ENCODE measurements at regions not wholly inside any gene's neighbourhood (a gene's known extent, or its start where the extent isn't known, plus 50 kb on each side); places are given as distances from the start of the nearest gene placed in this dataset.
"Not testable (repeated sequence)": the region's sequence is repeated elsewhere in the genome, so short reads cannot be mapped to it uniquely, and the experiment has no call there.

- Histone ChIP-seq H3K4me3 (no peak overlapping the region), H3K9me3 (no peaks in the 10 kb centered on the region), H3K4me1 (no peaks in the 10 kb centered on the region), H3K36me3 (ENCODE audit: low read depth, missing control alignments) (no peaks in the 10 kb centered on the region), H3K27ac (no peak overlapping the region), H3K27me3 (no peaks in the 10 kb centered on the region)
- intact Hi-C loops (cut with DNase I; ENCODE audit: low total_unique reads), result no loop called here
- WGBS, 2 donors, result 55 to 56% methylated on average over 7 of the region's 7 CpGs
- DNase-seq, result no peak
- TF ChIP-seq POLR2A (IDR thresholded peaks at IDR 0.05) (no peak), CTCF (IDR thresholded peaks at IDR 0.05) (no peak)
Measured at GRCh38 chr12:112627851-112628250, 163.7 kb upstream of the RPH3A start.

- WGBS, 2 donors, result 74 to 85% methylated on average over 2 of the region's 2 CpGs
- DNase-seq; intact Hi-C loops (cut with DNase I; ENCODE audit: low total_unique reads); H3K4me1 ChIP-seq; H3K36me3 ChIP-seq (ENCODE audit: low read depth, missing control alignments); H3K9me3 ChIP-seq; H3K27me3 ChIP-seq; H3K27ac ChIP-seq; H3K4me3 ChIP-seq: not testable (repeated sequence)
Measured at GRCh38 chr12:112631974-112632373, 159.6 kb upstream of the RPH3A start.

GRCh38 chr12:112635036-112635435, 156.5 kb upstream of the RPH3A start:
- intact Hi-C loops (cut with DNase I; ENCODE audit: low total_unique reads), result no loop called here
- no peak for DNase-seq
- TF ChIP-seq CTCF (IDR thresholded peaks at IDR 0.05), result no peak
- no peak for TF ChIP-seq POLR2A (IDR thresholded peaks at IDR 0.05)

GRCh38 chr12:112638420-112638819, 153.1 kb upstream of the RPH3A start:
- Histone ChIP-seq H3K27ac (no peak overlapping the region), H3K4me1 (no peaks in the 10 kb centered on the region), H3K4me3 (no peak overlapping the region), H3K9me3 (no peaks in the 10 kb centered on the region), H3K36me3 (ENCODE audit: low read depth, missing control alignments) (no peaks in the 10 kb centered on the region), H3K27me3 (no peaks in the 10 kb centered on the region)
- TF ChIP-seq POLR2A (IDR thresholded peaks at IDR 0.05) (no peak), CTCF (IDR thresholded peaks at IDR 0.05) (no peak)
- intact Hi-C loops (cut with DNase I; ENCODE audit: low total_unique reads), result no loop called here
- no peak for DNase-seq
- 86 to 94% methylated on average over 2 of the region's 2 CpGs for WGBS, 2 donors

More at GRCh38 chr12:112635036-112635435, 156.5 kb upstream of the RPH3A start:
- H3K27ac ChIP-seq, result no peak overlapping the region
- no peak overlapping the region for H3K4me3 ChIP-seq
- no peaks in the 10 kb centered on the region for H3K4me1 ChIP-seq
- WGBS, 2 donors, result 84 to 97% methylated on average over 1 of the region's 1 CpG
- H3K27me3 ChIP-seq, result no peaks in the 10 kb centered on the region
- H3K36me3 ChIP-seq (ENCODE audit: low read depth, missing control alignments), result no peaks in the 10 kb centered on the region
- H3K9me3 ChIP-seq, result no peaks in the 10 kb centered on the region

GRCh38 chr12:112645586-112645985, 146.0 kb upstream of the RPH3A start:
- H3K4me3 ChIP-seq, result no peak overlapping the region
- no peak overlapping the region for H3K27ac ChIP-seq
- H3K36me3 ChIP-seq (ENCODE audit: low read depth, missing control alignments), result no peaks in the 10 kb centered on the region
- 76 to 80% methylated on average over 7 of the region's 7 CpGs for WGBS, 2 donors
- no peak for DNase-seq
- intact Hi-C loops (cut with DNase I; ENCODE audit: low total_unique reads), result no loop called here
- TF ChIP-seq POLR2A (IDR thresholded peaks at IDR 0.05), result no peak
- no peak for TF ChIP-seq CTCF (IDR thresholded peaks at IDR 0.05)
- no peaks in the 10 kb centered on the region for H3K27me3 ChIP-seq
- no peaks in the 10 kb centered on the region for H3K4me1 ChIP-seq
- no peaks in the 10 kb centered on the region for H3K9me3 ChIP-seq
